IPS-NIHi7 (cell line): ENCODE measurements at regions not wholly inside any gene's neighbourhood (a gene's known extent, or its start where the extent isn't known, plus 50 kb on each side); places are given as distances from the start of the nearest gene placed in this dataset.
A peak's percentile ranks its signal among the peaks of the same experiment; 100 is the strongest.
"Not testable (repeated sequence)": the region's sequence is repeated elsewhere in the genome, so short reads cannot be mapped to it uniquely, and the experiment has no call there.

Experiments used
- DNase-seq: peaks from one replicate; pipeline ENCODE4 v3.0.0; 2012; ENCODE audit warnings: mixed read lengths; ENCODE audit errors: extremely low spot score

DNA sequence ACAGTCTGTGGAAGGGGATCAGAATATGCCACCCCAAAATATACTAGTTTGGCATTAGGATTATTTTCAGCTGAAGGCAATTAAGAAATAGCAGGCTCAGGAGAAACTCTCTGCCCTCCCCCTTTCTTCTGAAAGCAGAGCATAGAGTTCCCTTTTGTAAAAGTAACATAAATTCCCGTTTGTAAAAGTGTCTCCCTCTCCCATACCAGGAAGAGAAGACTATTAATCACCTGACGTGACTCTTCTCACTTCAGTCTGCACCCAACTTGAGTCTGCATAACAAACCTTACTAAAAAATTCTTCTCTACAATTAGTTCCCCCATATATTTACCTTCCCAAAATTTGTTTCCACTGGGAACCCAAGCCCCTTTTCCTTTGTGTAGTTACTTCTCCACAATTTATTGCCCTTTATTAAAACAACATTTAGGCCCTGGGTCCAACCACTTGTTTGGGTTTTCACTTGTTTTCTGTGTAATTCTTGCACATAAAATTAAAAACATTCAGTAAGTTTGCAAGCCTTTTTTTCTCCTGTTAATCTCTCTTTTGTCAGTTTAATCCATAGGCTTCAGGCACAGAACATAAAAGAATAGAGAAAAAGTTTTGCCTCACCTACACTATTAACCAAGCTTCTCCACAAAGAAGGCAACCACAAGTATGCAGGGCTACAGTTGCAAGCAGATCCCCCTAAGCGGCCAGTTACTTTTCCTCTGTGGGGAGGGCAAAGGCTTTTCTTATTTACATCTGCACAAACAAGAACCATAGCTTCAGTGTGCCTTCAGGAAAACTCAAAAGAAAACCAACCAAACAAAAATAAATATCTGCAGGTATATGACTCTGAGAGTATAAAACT, 73.8 kb upstream of the EPCAM start:
- DNase-seq = no peak

DNA sequence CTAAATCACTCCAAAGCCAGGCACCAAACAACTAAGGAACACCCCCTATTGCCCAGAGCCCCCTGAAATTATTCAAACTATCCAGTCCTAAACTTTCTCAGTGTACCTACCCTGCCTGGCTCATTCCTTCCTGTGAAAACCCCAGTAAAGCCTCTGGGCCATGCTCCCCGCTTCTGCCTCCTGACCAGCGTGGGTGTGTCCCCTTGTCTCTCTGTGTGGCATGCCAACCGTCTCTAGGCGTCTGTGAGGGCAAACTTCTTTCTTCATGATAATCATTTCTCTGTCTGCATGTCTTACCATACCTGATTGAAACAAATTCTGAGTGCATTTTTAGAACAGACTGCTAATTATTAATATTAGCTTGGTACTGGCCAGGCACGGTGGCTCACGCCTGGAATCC, 75.1 kb upstream of the EPCAM start:
- DNase-seq = no peak

DNA sequence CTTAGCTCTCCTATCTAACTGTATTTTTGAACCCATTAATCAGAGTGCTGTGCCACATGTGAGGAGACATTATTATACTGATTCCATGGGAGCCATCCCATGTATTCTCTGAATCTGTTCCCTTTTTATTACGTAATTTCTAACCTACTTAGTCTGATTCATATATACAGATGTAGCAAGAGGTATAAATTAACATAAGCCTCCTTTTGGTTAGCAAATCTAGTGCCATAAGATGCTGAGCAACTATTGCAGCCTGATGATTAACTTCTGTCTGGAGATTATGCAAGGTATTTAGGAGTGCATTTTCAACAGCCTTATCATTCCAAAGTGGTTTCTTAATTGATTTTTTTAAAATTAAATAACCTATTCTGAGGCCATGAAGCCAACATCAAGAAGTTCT, 80.2 kb upstream of the EPCAM start:
- no peak for DNase-seq

DNA sequence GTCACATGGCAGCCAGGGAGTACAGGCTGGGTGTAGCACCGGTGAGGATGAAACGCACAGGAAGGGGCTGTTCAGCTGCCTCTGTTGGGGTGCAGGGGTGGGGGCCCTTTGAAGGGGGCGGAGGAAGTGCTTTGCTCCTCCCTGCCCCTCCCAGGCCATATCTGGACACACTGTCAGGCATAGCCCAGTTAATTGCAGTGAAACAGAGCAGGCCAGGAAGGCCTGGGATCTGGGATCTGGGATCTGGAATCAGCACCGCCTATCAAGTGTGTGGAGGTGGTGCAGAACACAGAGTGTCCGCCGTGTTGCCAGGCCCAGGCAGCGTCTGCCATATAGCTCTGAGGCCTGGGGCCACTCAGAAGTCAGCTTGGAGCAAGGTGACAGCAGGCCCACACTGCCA, 85.5 kb upstream of the EPCAM start:
- no peak for DNase-seq

DNA sequence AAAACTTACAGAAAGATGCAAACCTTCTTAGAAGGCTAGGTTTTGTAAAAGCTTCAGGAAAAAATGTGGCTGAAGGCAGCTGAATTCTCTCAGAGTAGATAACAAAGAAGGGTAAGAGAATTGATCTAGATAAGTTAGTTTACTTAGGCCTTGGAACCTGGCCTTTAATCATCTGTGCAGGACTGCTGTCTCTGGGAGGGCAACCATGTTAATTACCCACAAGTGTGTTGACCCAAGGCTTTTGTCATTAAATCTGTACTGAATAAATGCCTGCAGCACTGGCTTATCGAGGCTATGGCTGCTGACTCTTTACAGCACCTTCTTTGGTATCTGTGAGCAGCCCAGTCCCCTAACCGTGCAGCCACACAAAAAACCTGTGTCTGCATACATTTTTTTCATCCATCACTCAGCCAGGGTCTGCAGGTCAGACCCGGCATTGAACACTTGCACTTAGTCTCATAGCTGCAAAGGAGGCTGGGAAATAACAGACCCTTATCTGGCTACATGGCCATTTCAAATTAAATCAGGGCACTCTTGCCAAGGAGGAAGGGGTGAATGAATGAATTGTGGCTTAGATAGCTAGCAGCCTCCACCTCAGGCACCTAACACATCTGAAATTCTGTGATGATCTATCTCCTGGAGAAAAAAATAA, 86.4 kb upstream of the EPCAM start:
- no peak for DNase-seq

DNA sequence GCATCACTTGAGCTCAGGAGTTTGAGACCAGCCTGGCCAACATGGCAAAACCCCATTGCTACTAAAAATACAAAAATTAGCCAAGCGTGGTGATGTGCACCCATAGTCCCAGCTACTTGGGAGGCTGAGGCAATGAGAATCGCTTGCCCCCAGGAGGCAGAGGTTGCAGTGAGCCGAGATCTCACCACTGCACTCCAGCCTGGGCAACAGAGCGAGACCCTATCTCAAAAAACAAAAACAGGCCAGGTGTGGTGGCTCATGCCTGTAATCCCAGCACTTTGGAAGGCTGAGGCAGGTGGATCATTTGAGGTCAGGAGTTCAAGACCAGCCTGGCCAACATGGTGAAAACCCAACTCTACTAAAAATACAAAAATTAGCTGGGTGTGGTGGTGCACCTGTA, 89.6 kb upstream of the EPCAM start:
- not testable (repeated sequence) for DNase-seq

GRCh38 chr2:47277987-47278386, 91.1 kb upstream of the EPCAM start:
- DNase-seq = no peak

DNA sequence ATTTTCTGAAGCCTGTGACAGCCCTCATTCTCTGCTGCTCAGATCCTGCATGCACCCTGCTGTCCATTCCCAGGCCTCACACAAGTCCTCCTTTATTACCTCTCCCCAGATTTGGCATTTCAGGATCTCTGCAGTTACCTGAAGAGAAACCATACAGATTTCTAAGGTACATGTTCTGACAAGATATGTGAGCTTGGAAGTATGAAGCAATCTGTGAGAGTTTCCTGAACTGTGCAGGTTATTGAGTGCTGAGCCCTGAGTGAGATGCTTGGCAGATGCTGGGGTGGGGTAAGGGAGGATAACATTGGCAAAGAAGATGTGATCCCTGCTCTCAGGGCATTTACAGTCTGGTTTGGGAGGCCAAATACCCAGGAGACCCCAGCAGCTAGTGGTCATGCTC, 91.9 kb upstream of the EPCAM start:
- no peak for DNase-seq

DNA sequence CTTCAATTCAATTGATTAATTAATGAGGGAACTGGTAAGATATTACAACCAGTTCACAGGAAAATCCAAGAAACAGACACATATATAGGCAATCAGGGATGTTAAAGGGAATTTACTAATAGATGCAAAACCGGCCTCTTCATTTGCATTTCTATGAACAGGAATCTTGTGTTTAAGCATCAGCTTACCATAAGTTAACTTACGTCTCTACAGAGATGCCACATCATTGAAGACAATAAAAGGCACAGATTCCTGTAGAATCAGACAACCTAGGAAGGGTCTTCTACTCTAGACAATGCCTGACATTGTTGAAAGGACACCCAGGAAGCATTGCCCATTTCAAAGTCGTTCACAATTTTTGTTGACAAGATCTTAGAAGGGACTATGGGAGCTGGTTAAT, 93.0 kb upstream of the EPCAM start:
- no peak for DNase-seq

- no peak for DNase-seq
These were observed 94.9 kb upstream of the EPCAM start for GRCh38 chr2:47274054-47274782.

DNA sequence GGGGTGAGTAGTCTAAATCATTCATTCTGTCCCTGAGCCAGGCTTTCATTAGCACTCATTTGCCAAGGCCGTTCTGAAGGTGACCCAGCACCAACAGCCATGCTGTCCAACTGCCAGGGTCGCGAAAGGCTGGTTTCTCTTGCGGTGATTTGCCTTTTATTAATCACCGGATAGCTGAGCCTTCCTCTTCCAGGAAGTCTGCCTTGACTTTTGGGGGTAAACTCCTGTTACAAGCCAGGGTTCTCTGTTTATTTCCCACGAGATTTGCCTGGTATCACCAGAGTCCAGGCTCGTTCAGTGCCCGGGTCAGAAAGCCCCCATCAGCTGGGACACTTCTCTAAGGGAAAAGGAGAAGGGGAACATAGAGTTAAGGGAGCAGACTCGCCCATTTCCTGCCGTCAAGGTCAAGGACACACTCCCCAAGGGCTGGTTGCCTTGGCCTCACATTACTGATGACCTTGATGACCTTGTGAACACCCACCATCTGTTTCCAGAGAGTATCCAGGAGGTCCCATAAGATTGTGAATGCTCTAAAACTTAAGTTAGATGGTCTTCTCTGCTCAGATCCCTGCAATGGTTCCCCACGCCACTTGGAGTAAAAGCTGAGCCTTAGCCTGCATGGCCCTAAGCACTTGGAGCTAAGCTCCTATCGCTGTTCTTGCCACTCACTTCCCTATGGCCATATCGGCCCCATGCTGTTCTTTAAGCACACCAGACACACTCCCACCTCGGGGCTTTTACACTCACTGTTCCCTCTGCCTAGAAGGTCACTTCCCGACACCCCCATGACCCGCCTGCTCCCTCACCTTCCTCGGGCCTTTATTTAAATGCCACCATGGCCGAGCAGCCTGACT, 96.0 kb upstream of the EPCAM start:
- DNase-seq = no peak

DNA sequence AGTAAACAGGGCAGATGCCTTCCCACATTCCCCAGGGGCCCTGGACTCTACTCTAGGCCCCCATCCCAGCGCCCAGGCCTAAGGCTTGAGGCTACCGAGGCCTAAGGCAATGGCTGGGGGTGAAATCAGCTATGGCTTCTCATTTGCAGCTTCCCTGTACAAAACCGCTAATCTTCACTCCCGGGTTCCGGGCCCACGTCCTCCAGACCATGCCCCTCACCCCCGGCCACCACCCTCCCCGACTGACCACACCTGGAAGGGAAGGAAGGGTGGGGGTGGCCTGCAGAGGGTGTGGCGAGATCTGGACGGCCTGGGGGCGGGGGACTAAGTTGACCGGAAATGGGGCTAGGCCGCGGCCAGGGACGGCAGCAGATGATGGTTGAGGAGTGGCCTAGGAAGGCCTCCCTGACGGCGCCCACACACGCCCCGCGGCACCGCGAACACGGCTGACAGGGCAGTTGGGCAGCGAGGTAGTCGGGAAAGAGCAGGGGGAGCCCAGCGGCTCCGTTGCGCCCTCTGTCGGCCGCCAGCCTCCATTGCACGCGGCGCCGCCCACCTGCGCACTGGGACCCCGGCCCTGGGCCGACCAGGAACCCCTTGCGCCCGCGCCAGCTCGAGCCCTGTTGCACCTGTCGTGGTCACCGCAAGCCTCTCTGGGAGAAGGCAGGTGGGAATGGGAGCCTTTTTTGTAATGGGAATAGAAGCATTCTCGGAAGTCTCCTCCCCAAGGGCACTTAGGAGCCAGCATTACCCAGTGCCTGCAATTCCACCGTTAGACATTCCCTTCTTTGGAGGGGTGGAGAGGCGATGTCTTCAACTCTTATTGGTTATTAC, 95.9 kb upstream of the CALM2 start:
- peak; percentile 92 for DNase-seq

DNA sequence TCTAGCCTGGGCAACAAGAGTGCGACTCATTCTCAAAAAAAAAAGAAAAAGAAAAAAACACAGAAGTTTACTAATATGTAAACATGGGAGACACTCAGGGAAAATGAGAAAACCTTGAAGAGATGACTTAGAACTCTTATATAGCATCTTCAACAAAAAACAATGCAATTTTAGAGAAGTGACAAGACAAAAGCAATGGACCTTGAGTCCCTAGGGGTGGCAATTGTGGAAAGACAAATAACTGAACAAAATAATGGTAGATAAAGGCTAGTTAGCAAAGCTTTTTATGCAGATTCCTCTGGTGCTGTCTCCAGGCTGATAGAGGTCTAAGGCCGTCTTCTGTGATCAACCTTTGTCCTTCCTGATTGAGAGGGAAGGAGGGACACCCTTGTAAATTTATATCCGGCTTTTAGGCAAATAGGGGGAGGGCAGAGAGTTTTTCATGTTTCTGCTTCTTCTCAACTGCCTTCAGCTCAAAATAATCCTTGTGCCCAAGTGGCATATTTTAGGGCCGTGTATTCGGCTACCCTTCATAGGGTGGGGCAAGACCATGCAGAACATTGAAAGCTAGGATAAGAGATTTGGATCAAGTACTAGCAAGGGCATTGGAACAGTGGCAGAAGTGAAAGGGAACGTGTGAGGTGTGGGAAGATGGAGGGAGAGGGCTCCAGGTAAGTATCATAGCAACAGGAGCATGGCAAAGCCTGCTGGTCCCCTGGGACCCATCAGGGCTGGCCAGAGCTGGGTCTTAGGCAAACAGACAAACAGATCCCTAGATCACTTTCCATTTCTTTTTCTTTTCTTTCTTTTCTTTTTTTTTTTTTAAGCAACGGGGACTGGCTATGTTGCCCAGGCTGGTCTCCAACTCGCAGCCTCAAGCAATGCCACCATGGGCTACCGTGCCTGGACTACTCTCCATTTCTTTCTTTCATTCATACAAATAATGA, 95.0 kb upstream of the CALM2 start:
- DNase-seq = no peak

- no peak for DNase-seq
These were observed 94.1 kb upstream of the CALM2 start for GRCh38 chr2:47270421-47270820.

DNA sequence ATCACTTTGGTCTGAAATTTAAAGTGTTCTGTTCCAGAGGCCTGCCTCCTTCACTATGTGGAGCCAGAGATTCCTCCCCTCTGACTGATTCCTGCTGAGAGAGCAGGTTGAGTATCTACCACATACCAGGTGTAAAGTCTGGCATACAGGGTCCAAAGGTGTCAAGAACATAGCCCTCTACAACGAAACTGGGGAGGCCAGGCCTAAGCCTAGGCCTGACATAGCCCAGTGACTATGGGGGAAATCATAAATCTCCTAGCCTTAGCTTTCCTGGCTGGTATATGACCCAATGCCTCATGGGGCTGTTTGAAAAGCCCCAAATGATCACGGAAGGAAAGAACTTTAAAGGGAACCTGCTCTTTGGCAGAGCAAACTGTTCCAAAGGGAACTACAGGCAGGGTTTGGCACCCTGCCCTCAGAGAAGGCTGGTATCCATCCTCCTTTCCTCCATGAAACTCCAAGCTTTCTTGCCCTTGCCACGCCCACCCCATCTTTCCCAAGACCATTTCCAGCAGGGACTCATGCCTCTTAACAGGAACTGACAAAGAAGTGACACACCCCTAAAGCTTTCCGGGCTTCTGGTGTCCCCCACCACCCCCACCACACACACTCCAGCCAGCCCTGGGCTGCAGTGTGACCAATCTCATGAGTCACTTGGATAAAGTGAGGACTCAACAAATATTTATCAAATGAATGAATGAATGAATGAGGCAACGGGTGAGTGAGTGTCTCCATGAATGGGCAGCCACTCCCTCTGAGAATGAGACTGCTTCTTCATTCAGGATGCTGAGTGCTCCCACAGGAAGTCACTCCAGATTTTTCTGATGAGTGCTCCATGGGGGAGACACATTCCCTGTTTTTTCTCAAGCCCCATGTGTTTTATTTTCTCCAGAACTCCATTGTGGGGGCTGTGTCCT, 93.3 kb upstream of the CALM2 start:
- DNase-seq = no peak

GRCh38 chr2:47267711-47268086, 91.4 kb upstream of the CALM2 start:
- no peak for DNase-seq

GRCh38 chr2:47266939-47267710, 90.8 kb upstream of the CALM2 start:
- DNase-seq = no peak

DNA sequence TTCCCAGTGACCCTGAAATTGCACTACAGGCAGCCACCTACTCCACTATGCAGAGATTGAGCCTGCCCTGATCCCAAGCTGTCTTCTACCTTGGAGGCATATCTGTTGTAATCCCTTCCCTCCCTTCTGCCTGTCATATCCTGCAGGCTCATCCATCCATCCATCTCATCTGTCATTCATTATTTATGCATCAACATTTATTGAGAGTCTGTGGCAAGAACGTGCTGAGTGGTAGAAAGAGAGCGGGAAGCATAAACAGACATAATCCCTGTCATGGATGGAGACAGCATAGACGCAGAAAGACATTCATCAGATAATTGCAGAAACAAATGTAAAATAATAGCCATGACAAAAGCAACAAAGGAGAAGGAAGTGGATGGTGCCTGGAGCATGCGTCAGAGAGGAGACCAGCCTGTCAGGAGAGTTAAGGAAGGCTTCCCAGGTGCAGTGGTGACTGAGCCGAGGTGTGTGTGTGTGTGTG, 89.5 kb upstream of the CALM2 start:
- DNase-seq = no peak
